ENCODE measurements at regions not wholly inside any gene's neighbourhood (a gene's known extent, or its start where the extent isn't known, plus 50 kb on each side); places are given as distances from the start of the nearest gene placed in this dataset.

DNA sequence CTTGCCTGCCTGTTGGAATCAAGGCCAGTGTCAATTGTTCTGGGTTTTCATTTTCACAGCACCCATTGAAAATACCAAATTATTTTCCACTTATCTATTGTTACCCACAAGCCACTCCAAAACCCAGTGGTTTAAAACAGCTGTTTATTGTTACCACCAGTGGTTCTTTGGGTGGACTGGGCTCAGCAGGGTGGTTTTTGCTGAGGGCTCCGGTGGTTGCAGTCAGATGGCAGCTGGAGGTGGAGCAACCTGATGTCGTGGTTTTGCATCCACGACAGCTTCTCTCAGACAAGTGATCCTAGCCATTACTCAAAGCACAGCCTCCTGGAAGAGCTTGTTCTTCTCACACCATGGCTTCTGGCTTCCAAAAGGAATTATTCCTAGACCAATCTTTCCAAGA is 235.1 kb upstream of the ADARB2 start:
- no peaks in the 10 kb centered on the region for H3K4me1 ChIP-seq (ENCODE audit: insufficient read depth, low read length, poor library complexity, severe bottlenecking)
- no peak overlapping the region for H3K4me3 ChIP-seq (ENCODE audit: low read depth, low read length, poor library complexity, severe bottlenecking)
- H3K4me2 ChIP-seq (ENCODE audit: low read length), result no peak overlapping the region
- H3K9me3 ChIP-seq (ENCODE audit: low read length), result no peaks in the 10 kb centered on the region
- no TSS peak for BruUV-seq (replicated peaks)
- H4K20me1 ChIP-seq (ENCODE audit: insufficient read depth, low read length), result no peaks in the 10 kb centered on the region
- TF ChIP-seq, protein P1, sequence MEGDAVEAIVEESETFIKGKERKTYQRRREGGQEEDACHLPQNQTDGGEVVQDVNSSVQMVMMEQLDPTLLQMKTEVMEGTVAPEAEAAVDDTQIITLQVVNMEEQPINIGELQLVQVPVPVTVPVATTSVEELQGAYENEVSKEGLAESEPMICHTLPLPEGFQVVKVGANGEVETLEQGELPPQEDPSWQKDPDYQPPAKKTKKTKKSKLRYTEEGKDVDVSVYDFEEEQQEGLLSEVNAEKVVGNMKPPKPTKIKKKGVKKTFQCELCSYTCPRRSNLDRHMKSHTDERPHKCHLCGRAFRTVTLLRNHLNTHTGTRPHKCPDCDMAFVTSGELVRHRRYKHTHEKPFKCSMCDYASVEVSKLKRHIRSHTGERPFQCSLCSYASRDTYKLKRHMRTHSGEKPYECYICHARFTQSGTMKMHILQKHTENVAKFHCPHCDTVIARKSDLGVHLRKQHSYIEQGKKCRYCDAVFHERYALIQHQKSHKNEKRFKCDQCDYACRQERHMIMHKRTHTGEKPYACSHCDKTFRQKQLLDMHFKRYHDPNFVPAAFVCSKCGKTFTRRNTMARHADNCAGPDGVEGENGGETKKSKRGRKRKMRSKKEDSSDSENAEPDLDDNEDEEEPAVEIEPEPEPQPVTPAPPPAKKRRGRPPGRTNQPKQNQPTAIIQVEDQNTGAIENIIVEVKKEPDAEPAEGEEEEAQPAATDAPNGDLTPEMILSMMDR (conservative IDR thresholded peaks at IDR 0.05; ENCODE audit: low read length), result no peak
- TF ChIP-seq EZH2phosphoT487 (IDR thresholded peaks at IDR 0.05; ENCODE audit: borderline replicate concordance, low read depth, low read length), result no peak
- no peak overlapping the region for H2AFZ ChIP-seq (ENCODE audit: low read length)
- H3K27ac ChIP-seq (ENCODE audit: low read depth, low read length, poor library complexity, severe bottlenecking), result no peak overlapping the region
- no peaks in the 10 kb centered on the region for H3K79me2 ChIP-seq (ENCODE audit: insufficient read depth, low read depth, low read length)
- no peak for DNase-seq (ENCODE audit: low spot score)
- no peaks in the 10 kb centered on the region for H3K36me3 ChIP-seq (ENCODE audit: insufficient read depth, low read length)
- CTCF ChIA-PET (ENCODE audit: unreplicated experiment), result no interaction called here
- H3K9me2 ChIP-seq (ENCODE audit: insufficient read depth, low read length), result no peaks in the 10 kb centered on the region
- intact Hi-C loops (cut with micrococcal nuclease; ENCODE audit: unreplicated experiment), result no loop called here
- POLR2A ChIA-PET, result no interaction called here

DNA sequence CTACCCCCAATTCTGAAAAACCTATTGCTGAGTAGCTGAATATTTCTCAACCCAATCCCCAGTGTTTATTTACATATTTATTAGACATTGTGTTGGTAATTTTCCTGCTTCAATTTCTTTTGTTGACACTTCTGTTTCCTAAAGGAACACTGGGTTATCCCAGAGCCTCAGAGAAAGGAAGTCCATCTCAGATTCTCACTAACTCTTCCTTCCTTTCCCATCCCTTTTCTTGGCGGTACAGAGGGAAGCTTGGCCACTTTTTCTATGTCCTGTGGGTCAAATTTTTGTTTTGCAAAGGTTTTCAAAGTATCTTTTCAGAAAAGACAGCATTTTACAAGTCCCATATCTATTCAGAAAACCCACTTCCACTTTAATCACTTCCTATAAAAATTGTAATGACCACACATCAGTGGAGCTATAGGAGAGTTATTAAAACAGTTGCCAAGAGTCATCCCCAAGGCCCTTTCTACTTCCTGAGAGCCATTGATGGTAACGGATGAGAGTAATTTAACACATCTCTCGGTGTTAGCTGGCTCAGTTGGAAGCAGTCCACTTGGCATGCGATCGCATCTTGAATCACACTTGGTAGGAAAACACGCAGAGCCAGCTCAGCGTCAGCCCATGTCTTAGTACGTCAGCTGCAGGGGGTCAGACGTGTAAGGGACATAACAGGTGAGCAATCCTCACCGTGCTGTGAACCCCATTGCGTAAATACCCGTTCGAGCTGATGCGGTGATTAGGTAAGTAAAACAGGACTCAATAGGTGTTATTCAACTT is 231.1 kb upstream of the ADARB2 start:
- no TSS peak for BruUV-seq (replicated peaks)
- no peak overlapping the region for H3K4me2 ChIP-seq (ENCODE audit: low read length)
- no peaks in the 10 kb centered on the region for H3K4me1 ChIP-seq (ENCODE audit: insufficient read depth, low read length, poor library complexity, severe bottlenecking)
- ChIA-PET CTCF (ENCODE audit: unreplicated experiment) (no interaction called here), POLR2A (interaction anchor here (1.0 kb wide), 1 partner anchor 186 kb away, joined by 3 read pairs; no protein-coding TSS in a partner anchor)
- no peaks in the 10 kb centered on the region for H3K9me2 ChIP-seq (ENCODE audit: insufficient read depth, low read length)
- H3K4me3 ChIP-seq (ENCODE audit: low read depth, low read length, poor library complexity, severe bottlenecking), result no peak overlapping the region
- DNase-seq (ENCODE audit: low spot score), result no peak
- no peaks in the 10 kb centered on the region for H3K79me2 ChIP-seq (ENCODE audit: insufficient read depth, low read depth, low read length)
- intact Hi-C loops (cut with micrococcal nuclease; ENCODE audit: unreplicated experiment), result no loop called here
- no peak overlapping the region for H3K27ac ChIP-seq (ENCODE audit: low read depth, low read length, poor library complexity, severe bottlenecking)
- H3K9me3 ChIP-seq (ENCODE audit: low read length), result no peaks in the 10 kb centered on the region
- H2AFZ ChIP-seq (ENCODE audit: low read length), result no peak overlapping the region
- no peaks in the 10 kb centered on the region for H4K20me1 ChIP-seq (ENCODE audit: insufficient read depth, low read length)
- H3K36me3 ChIP-seq (ENCODE audit: insufficient read depth, low read length), result no peaks in the 10 kb centered on the region
- no peak for TF ChIP-seq EZH2phosphoT487 (IDR thresholded peaks at IDR 0.05; ENCODE audit: borderline replicate concordance, low read depth, low read length)
- TF ChIP-seq, protein P1 (conservative IDR thresholded peaks at IDR 0.05; ENCODE audit: low read length), result no peak

DNA sequence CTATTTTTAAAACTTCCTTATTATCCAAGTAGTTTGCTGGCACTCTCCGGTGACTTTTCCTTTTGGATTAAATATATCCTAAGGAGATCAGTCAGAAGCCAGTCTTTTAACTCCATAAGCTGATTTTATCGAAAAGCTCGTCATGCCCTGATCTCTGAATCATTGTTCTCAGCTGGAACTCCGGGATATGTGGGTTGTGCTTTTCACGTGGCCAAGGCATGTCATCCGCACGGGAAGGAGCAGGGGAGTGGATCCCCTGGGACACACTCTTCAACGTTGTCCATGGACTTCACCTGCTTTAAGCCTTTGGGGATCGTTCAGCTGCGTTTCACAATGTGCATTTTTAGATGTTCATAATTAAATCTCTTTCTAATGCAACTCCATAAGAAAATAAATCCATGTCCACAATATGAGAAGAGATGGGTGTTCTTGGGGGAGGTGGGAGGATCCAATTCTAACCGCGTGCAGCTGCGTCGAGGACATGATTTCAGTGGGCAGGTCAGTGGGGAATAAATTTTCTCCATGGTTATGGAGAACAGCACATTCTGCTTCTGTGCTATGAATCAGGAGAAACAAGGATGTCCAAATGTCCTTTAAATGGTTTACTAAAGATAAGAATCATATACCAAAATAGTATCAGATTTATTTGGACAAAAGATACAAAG is 229.5 kb upstream of the ADARB2 start:
- intact Hi-C loops (cut with micrococcal nuclease; ENCODE audit: unreplicated experiment), result no loop called here
- TF ChIP-seq, protein P1 (conservative IDR thresholded peaks at IDR 0.05; ENCODE audit: low read length), result no peak
- TF ChIP-seq EZH2phosphoT487 (IDR thresholded peaks at IDR 0.05; ENCODE audit: borderline replicate concordance, low read depth, low read length), result no peak
- Histone ChIP-seq H3K79me2 (ENCODE audit: insufficient read depth, low read depth, low read length) (no peaks in the 10 kb centered on the region), H3K36me3 (ENCODE audit: insufficient read depth, low read length) (no peaks in the 10 kb centered on the region), H3K4me1 (ENCODE audit: insufficient read depth, low read length, poor library complexity, severe bottlenecking) (no peaks in the 10 kb centered on the region), H3K9me3 (ENCODE audit: low read length) (no peaks in the 10 kb centered on the region), H2AFZ (ENCODE audit: low read length) (no peak overlapping the region), H3K9me2 (ENCODE audit: insufficient read depth, low read length) (no peaks in the 10 kb centered on the region), H3K4me2 (ENCODE audit: low read length) (no peak overlapping the region), H4K20me1 (ENCODE audit: insufficient read depth, low read length) (no peaks in the 10 kb centered on the region), H3K4me3 (ENCODE audit: low read depth, low read length, poor library complexity, severe bottlenecking) (no peak overlapping the region), H3K27ac (ENCODE audit: low read depth, low read length, poor library complexity, severe bottlenecking) (no peak overlapping the region)
- CTCF ChIA-PET (ENCODE audit: unreplicated experiment), result no interaction called here
- POLR2A ChIA-PET, result interaction anchor here (1.0 kb wide), 1 partner anchor 14 kb away, joined by 3 read pairs; no protein-coding TSS in a partner anchor
- DNase-seq (ENCODE audit: low spot score), result no peak
- BruUV-seq (replicated peaks), result no TSS peak
